Renal pelvis (tissue), 1 donor: ENCODE measurements at regions not wholly inside any gene's neighbourhood (a gene's known extent, or its start where the extent isn't known, plus 50 kb on each side); places are given as distances from the start of the nearest gene placed in this dataset.
"Not testable (repeated sequence)": the region's sequence is repeated elsewhere in the genome, so short reads cannot be mapped to it uniquely, and the experiment has no call there.

ENCODE experiments used
- DNase-seq: peaks from one replicate; pipeline ENCODE4 v3.0.0-alpha.2; 2013

DNA sequence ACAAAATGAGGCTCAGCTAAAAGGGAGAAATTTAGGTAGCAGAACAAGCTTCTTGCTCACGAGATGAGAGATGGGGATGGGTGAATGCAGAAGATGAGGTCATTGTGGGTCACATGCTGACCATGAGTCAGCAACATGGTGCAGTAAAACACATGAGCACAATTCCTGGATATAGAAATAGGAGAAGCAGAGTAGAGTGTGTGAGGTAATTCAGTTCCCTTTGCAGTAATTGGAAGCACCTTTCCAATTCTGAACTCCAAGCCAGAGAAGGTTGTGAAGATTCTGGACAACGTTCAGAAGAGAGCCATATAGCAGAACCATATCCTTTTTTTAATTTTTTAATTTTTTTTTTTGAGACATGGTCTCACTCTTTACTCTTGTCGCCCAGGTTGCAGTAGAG is 62.0 kb upstream of the LMNTD1 start:
- DNase-seq, result no peak

DNA sequence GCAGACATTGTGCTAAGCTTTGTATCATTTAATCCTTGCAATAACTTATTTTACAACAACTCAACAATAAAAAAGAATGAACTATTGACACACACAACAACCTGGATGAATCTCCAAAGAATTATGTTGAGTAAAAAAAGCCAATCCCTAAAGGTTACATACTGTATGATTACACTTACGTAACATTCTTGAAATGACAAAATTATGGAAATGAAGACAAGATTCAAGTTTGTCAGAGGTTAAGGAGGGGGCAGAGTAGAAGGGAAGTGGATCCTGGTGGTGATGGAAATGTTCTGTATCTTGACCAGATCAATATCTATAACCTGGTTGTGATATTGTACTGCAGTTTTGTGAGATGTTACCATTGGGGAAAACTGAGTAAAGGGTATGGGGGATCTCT is 63.2 kb upstream of the LMNTD1 start:
- DNase-seq, result no peak

- DNase-seq, result no peak
Observed at GRCh38 chr12:25617991-25618390, 64.9 kb upstream of the LMNTD1 start.

DNA sequence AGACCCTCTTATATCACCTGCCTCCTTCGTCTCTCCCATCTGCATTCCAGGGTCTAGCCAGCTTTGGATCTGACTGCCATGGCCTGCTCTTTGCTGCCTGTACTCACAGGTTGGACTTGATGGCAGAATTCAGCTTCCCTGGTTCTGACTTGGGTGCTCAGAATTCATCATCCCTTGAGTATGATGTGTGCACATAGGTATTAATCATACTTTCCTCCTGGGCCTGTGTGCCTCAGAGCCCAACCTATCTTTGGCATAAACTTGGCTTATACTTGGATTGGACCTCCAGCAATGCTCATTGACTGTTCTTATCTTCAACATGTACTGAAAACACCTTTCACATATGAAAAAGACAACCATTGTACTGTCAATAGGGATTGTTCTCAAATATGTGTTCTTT is 70.7 kb upstream of the LMNTD1 start:
- DNase-seq, result no peak

GRCh38 chr12:25625146-25625545 is 72.1 kb upstream of the LMNTD1 start:
- no peak for DNase-seq

DNA sequence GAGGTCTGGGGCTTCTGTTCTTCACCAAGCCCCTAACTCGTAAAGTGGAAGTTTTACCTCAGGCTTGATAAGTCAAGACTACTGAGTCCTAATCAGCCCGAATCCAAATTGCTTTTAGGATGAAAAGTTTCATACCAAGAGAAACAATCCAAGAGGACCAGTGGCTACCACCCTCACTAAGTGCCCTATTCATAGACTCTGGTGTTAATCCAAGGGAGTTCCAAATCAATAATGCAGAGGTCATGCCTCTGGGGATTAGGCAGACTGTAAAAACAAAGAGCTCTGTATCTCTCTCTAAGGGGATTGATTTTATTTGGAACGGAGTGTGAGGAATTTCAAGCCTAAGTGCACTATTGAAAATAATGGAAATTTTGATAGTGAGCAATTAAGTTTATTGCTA is 76.3 kb upstream of the LMNTD1 start:
- no peak for DNase-seq

DNA sequence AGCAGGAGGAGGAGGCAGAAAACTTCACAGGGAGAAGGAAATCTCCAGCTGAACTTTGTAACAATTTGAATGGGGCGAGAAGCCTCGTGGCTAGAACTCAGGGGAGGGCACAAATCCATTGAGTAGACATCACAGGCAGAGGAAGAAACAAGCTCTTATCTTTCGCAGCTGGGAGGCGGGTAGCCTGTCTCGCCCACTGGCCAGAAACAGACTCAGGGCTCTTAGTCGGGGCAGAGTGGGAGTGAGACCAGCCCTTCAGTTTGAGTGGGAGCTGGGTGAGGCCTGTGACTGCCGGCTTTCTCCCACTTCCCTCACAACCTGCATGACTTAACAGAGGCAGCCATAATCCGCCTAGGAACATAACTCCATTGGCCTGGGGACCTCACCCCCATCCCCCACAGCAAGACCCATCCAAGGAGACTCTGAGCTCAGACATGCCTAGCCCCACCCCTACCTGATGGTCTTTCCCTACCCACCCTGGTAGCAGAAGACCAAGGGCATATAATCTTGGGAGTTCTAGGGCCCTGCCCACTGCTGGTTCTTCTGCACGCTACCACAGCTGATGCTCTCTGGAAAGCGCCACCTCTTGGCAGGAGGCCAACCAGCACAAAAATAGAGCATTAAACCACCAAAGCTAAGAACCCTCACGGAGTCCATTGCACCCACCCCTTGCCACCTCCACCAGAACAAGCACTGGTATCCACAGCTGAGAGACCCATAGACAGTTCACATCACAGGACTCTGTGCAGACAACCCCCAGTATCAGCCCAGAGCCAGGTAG is 77.8 kb upstream of the LMNTD1 start:
- not testable (repeated sequence) for DNase-seq

- DNase-seq, result not testable (repeated sequence)
Observed at GRCh38 chr12:25633149-25633548, 80.1 kb upstream of the LMNTD1 start.

GRCh38 chr12:25637752-25638151 is 84.7 kb upstream of the LMNTD1 start:
- no peak for DNase-seq

GRCh38 chr12:25639406-25639805 is 86.3 kb upstream of the LMNTD1 start:
- DNase-seq, result no peak

- DNase-seq, result no peak
Observed at GRCh38 chr12:25644979-25645378, 91.9 kb upstream of the LMNTD1 start.

DNA sequence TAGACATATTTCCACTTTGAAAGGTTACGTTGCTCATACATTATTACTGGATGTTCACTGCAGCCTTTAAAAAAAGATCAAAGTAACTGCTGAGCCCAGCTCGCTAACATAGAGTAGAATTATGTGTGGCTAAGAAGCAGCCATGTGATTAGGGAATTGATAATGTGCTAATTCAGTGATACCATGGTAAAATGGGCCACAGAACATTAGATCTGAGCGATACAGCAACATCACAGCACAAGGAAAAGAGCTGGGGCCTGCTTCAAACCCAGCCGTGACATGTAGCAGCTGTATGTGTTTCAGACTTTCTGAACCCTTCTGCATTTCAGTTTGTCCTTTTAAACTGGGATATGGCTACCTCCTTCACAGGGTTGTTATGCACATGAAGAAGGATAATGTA is 92.3 kb upstream of the LMNTD1 start:
- DNase-seq, result no peak

GRCh38 chr12:25651931-25652330 is 98.8 kb upstream of the LMNTD1 start:
- DNase-seq, result no peak

DNA sequence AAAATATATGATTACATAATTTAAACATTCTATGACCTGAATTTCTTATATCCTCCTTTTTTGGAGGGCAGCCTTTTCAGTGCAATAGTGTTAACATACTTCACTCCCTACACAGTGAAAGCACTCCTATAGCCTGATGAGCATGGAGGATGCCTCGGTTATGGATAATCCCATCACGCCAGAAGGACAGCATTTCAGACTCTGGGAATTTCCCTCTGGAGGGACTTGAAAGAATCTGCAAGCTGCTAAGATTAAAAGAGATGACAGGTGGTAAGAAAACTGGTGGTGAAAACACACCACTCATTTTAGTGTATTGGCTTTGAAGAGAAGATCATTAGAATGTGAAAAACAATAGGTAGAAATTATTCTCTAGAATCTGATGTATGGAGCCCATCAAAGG is 99.3 kb upstream of the LMNTD1 start:
- DNase-seq, result no peak

- DNase-seq, result no peak
Observed at GRCh38 chr12:25653487-25654175, 100.5 kb upstream of the LMNTD1 start.

- no peak for DNase-seq
Observed at GRCh38 chr12:25655702-25656101, 102.6 kb upstream of the LMNTD1 start.

DNA sequence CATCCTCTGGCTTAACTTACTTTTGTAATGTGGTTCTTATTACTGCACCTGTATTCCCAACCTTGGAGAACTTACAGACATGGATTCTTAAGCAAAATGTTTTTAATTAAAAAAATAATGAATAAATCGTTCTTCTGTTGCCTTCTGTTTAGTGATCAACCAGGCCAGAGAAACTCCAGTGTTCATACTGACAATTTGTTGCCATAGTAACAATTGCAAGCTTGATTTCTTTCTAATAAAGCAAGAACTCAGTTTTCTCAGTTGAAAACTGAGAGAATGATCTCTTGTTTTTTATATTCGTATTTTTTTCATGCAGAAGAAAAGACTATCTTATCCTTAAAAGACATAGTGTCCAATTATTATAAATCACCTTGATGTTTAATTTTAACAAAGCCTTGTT is 106.5 kb upstream of the LMNTD1 start:
- DNase-seq, result no peak

DNA sequence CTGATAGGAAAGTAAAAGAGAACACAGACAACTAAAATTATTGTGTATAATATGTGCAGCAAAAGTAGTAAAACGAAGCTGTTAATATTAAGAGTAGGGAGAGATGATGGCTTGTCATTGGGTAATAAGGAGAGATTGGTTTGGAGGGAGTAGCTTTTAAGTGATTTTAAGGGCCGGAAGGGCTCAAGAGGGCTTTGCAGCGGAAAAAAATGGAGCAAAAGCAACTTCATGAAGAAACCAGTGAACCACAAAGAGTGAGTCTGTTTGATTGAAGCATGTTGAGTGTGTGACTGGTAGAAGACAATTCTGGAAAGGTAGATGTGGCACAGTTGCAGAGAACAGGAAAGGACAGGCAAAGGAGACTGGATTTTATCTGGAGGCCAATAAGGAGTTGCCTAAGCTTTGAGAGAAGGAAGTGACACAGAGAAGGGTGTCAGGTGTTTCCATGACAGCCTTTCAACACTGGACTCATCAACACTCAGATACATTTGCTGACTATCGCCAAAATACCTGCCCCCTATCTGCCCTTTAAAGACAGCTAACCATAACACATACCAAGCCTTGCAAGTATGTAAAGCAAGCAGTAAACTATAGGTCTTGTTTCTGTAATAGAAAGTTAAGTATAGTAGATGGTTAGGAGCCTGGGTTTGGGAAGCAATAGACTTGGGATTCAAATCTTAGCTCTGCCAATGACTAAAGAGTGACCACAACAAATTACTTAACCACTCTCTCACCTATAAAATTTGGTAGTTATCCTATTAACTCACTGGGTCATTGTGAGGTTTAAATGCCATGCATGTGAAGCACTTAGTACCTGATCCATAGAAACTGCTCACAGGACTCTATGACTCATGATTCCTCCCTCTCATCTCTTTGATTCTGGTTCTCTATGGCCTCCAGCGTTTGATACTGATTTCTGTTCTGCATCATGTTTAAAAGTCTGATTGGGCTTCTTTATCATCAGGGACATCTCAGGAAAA is 117.3 kb upstream of the LMNTD1 start:
- no peak for DNase-seq

- DNase-seq, result no peak
Observed at GRCh38 chr12:25675808-25676207, 122.7 kb upstream of the LMNTD1 start.

DNA sequence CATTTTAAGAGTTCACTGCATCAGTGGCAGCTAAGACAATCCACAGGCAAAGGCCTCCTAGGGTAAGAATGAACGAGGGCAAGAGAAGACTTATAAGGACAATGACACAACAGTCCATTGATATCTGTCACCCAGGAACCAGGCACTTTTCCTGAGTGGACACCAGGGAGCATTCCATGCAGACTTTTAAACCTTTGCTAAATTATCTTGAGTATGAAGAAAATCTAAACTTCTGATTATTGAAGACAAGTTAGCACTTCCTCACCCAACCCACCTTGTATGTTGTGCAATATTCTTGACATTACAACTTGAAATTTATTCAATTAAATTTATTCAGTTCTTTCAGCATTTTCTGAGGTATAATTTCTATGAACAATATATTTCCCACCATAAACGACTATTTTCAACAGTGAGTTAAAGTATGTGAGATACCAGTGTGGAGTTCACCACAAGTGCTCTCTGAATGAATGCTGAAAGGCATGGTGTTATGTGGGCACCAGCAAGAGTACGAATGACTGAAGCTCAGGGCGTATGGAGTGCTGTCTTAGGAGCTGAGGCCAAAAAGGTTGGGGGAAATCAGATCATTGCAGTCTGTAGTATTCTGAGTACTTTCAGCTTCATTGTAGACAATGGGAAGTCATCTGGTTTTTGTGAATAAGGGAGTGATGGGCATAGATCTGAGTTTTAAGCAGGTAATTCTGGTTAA is 124.3 kb upstream of the LMNTD1 start:
- DNase-seq, result no peak

DNA sequence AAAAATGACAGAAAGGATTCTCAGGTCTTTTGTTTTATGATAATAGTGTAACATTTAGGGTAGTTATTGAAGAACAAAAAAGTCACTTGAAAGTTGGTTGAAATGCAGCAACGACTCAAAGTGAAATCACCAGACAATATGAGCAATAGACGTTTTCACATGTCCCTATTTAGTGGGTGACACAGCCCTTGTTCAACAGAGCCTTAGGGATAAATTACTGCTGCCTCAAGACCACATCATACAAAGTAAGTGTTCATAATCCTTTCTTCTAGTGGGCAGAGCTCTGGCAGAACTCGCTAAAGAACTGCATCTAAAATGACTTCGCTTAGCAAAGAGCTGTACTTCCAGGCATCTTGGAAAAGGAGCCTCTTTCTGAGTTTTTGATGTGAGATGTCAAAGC is 128.5 kb upstream of the LMNTD1 start:
- no peak for DNase-seq

DNA sequence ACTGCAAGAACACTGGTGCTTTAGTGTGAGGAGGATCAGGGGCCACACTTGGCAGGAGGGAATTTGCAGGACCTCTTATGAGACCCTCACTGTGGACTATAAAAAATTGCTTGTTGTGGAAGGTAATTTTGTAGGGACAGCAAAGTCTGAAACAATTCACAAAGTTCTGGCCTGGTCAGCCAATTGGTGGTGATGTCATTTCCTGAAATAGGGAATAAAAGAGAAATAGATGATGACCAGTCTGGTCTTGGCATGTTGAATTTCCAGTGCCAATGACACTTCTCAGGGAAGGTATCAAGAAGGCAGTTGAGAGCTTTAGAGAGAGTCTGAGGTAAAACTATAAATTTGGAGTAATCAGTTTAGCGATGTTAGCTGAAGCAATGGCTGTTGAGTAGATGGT is 129.3 kb upstream of the LMNTD1 start:
- no peak for DNase-seq
